Sigmoid colon (tissue), 4 donors: ENCODE measurements at regions not wholly inside any gene's neighbourhood (a gene's known extent, or its start where the extent isn't known, plus 50 kb on each side); places are given as distances from the start of the nearest gene placed in this dataset.

ENCODE experiments used
- EP300 ChIP-seq, 4 donors: sonication (generic); formaldehyde crosslinking; IDR thresholded peaks; one replicate each; pipeline ENCODE4 v1.6.1; 2017; ENCODE audit warnings: antibody characterized with exemption in 4 of 4
- POLR2A ChIP-seq, 2 donors: fragments of 450-650 bp; IDR thresholded peaks; one replicate each; pipeline ENCODE4 v1.6.1; 2016; ENCODE audit warnings: antibody characterized with exemption in 2 of 2, mild to moderate bottlenecking in 2 of 2, moderate library complexity in 2 of 2
- POLR2AphosphoS5 ChIP-seq, 4 donors: sonication (generic); formaldehyde crosslinking; IDR thresholded peaks; one replicate each; pipeline ENCODE4 v1.6.1; 2017; ENCODE audit warnings: antibody characterized with exemption in 4 of 4
- TF ChIP-seq, protein P1 (sequence below), 4 experiments: fragments of 450-650 bp in 3 of 4; fragments of 200-600 bp in 1 of 4; IDR thresholded peaks; one replicate each; pipeline ENCODE4 v1.5.1; 2016 to 2019; ENCODE audit warnings: antibody characterized with exemption in 4 of 4, mild to moderate bottlenecking in 3 of 4, moderate library complexity in 2 of 4

DNA sequence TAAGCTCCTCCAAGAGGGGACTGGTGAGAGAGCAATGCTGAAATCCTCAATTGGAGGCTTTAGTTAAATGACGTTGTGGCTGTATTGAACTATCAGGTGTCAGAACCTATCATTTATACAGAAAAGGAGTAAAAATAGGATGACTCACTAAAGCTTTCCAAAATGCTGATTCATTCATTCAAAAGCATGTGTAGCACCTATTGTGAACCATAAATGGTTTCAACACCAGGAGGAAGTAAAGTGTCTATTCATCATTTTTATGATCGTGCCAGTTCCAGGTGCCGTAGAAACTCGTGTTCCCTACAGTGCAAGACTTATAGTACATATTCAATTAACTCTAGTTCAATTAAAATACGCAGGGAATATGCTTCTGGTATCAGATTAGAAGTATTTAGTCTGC, 66.5 kb upstream of the ARRDC4 start:
- TF ChIP-seq, protein P1, sequence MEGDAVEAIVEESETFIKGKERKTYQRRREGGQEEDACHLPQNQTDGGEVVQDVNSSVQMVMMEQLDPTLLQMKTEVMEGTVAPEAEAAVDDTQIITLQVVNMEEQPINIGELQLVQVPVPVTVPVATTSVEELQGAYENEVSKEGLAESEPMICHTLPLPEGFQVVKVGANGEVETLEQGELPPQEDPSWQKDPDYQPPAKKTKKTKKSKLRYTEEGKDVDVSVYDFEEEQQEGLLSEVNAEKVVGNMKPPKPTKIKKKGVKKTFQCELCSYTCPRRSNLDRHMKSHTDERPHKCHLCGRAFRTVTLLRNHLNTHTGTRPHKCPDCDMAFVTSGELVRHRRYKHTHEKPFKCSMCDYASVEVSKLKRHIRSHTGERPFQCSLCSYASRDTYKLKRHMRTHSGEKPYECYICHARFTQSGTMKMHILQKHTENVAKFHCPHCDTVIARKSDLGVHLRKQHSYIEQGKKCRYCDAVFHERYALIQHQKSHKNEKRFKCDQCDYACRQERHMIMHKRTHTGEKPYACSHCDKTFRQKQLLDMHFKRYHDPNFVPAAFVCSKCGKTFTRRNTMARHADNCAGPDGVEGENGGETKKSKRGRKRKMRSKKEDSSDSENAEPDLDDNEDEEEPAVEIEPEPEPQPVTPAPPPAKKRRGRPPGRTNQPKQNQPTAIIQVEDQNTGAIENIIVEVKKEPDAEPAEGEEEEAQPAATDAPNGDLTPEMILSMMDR (IDR thresholded peaks at IDR 0.05), result no peak
- TF ChIP-seq POLR2A (IDR thresholded peaks at IDR 0.05) (no peak), POLR2AphosphoS5 (IDR thresholded peaks at IDR 0.05) (no peak), EP300 (IDR thresholded peaks at IDR 0.05) (no peak)
